GM21786 (cell line): ENCODE measurements at regions not wholly inside any gene's neighbourhood (a gene's known extent, or its start where the extent isn't known, plus 50 kb on each side); places are given as distances from the start of the nearest gene placed in this dataset.

Experiments used
- ATAC-seq: cut with Tn5 transposase; IDR thresholded peaks from one replicate; pipeline ENCODE4 v1.9.1; 2021; ENCODE audit not compliant: unreplicated experiment

DNA sequence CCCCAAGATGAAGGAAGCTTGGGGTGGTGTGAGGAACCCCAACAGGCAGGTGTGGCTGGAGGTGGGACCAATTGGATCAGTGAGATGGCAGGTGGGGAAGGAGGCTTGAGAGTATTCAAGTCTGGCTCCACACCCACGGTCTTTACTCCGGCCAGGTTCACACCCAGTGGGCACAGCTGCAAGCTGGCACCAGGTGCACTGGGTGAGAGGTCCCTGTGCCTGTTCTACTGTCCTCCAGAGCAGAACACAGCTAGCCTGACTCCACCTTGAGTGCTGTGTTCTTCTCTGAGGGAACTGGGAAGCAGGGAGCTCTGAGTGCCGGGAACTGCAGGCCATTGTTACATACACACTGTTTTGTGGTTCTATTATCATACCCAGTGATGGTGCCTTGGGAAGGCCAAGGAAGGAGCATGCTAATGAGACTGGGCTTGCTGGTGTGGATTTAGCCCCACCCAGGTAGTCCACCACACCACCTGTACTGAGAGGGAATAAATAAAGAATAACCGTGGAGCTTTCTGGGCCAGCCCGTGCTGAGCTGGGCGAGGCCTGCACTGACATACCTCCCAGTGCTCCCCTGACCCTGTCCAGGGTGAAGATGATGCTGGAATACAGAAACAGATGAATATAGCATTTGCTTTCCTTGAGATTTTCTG is 93.4 kb downstream of the ABHD5 start:
- no peak for ATAC-seq

GRCh38 chr3:43784640-43785011 is 93.9 kb downstream of the ABHD5 start:
- no peak for ATAC-seq

- ATAC-seq = no peak
Measured at GRCh38 chr3:43785551-43785950, 94.8 kb downstream of the ABHD5 start.

DNA sequence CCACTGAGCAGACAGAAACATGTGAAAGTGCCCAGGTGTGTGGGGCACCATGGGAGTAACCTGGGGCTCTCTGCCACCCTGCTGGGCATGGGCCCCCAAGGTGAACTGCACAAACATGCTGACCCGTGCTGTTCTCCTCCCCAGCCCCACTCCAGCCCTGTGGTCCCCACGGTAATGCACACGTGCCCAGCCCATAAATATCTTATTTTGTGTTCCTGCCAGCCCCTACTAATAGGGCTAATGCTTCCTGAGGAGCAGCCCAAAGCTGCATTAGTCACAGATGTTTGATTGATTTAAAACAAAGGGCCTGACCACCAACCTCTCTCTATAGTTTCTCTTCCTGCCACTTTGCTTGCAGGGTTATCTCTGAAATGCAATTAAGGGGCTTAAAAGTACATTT is 95.4 kb downstream of the ABHD5 start:
- no peak for ATAC-seq

DNA sequence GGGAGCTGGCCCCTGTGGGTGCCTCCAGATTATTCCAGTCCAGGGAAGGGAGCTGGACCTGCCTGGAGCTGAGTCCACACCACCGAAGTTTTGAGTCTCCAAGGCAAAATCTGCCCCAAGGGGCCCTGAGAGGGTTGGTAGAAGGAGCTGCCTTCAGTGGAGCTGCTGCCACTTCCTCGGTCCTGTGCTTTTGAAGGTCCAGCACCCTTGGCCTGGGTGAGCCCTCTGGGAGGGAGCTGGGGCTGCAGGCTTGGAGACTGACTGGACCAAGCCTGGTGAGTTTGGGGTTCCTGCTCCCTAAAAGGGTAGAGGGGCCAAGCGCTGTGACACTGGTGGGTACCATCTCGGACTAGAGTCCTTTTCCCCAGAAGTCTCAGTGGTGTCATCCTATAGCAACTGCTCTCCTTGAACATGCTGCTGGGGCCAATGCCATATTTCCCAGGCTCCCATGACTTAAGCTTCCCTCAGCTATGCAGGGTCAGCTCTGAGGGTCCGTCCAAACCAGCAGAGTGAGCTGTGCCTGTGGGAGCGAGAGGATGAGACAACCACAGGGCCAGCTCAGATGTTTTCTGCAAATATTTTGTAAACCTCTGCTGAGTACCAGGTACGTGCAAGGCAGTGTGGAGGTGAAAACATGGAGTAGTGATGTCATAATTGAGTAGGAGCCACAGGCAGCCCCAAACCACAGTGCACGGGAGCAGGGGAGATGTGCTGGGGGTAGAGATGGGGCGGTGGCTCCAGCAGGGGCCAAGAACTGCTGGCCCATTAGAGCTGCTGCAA is 96.0 kb downstream of the ABHD5 start:
- no peak for ATAC-seq

DNA sequence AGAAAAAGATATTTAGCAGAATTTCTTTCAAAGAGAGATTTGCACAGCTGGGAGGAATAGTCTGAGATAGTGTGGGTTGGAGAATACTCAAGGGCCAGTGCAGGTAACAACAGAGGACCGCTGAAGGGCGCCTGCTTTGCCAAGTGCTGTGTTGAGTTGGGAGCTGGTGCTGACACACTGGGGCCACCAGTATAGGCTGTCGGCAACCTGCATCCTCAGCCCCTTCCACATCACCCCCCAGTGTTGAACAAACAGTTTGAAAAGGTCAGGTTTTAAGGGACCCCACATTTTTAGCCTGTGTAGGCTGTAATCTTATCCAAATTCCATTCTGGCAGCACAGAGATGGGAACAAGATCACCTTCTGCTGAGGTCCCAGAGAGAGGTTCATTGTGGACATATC is 96.6 kb downstream of the ABHD5 start:
- ATAC-seq = no peak

DNA sequence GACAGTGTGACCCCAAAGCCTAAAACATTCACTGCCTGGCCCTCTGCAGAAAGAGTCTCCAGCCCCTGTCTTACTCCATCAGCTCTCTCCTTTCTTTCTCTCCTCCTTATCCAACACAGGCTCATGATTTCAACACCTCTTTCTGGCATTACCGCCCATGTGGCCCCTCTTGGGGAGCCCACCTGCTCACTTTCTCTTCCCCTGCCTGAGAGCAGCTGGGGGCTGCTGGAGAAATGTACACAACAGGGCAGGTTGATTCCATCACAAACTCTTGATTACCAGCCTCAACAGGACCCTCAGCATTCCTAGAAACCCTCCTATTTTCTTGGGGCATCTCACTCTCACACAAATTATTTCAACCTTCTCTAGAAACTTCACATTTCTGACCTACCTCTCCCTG is 98.3 kb downstream of the ABHD5 start:
- no peak for ATAC-seq

DNA sequence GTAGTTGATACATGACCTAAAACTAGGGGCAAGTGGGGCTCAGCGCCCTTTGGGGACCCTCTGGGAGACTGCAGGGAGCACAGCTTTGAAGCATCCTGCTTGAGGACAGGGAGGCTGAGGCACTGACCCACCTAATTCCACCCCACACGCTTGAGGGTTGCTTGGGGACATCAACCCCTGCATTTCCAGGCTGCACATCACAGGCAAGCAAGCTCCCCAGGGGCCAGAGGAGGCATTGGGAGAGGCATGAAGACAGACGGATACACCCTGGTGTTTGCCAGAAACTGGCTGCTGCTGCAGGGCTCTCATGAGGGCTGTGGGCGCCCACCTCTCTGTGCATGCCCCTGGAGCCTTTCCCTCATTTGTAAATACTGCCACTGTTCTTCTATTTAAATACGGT is 99.3 kb downstream of the ABHD5 start:
- ATAC-seq = no peak

DNA sequence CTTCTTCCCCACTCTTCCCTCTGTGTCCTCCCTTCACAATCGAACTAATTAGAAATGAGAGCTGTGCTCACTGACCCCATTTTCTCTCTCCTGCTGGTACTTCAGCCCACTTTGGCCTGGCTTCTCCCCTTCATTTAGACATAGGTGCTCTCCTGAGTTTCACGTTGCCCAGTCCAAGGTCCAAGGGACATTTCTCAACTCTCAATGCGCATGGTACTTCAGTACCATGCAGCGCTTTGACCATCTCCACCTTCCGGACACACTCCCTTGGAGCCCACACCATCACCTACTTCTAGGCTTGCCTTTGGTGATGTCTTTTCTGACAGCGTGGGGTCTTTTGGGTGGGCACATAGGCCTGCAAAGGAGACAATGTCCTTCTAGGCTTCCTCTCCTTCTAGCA is 99.7 kb downstream of the ABHD5 start:
- no peak for ATAC-seq

- no peak for ATAC-seq
Measured at GRCh38 chr3:43791246-43791645, 100.5 kb downstream of the ABHD5 start.

GRCh38 chr3:43792904-43793303 is 102.2 kb downstream of the ABHD5 start:
- no peak for ATAC-seq

GRCh38 chr3:43793648-43794372 is 103.1 kb downstream of the ABHD5 start:
- no peak for ATAC-seq

DNA sequence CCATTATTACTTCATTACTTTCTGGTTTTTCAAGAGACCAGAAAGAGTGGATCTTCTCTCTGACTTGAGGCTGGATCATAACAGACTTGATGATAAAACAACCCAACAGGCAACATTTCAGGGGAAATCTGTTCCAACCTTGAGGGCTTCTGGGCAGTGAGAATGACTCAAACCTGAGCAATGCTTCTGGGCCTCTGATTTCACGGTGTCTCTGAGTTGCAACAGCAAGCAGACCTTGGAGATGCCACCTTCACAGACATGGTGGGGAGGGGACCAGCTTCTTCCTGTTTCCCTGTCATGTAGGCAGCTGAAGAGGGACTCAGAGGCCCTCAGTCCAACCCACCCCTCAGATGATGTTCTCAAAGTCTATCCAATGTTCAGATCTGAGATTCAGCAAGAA is 104.0 kb downstream of the ABHD5 start:
- ATAC-seq = no peak

GRCh38 chr3:43795491-43795890 is 104.8 kb downstream of the ABHD5 start:
- no peak for ATAC-seq

GRCh38 chr3:43796041-43796596 is 105.4 kb downstream of the ABHD5 start:
- ATAC-seq = no peak

- no peak for ATAC-seq
Measured at GRCh38 chr3:43797794-43798193, 107.1 kb downstream of the ABHD5 start.

- ATAC-seq = no peak
Measured at GRCh38 chr3:43810797-43811196, 120.1 kb downstream of the ABHD5 start.

- ATAC-seq = no peak
Measured at GRCh38 chr3:43814461-43814860, 123.7 kb downstream of the ABHD5 start.

DNA sequence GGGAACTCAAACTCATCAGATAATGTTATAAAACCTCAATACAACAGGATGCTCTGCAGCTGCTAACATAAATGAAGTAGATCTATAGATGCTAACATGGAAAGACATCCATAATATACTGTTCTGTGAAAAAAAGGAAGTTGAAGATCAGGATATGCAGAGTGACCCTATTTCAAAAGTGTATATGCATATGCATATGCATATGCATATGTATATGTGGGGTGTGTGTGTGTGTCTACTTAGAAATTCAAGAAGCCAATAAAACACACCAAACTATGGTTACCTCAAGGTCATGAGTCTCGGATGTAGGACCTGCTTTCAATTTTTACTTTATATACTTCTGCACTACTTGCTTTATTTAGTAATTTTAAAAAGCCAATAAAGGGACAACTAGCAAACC is 125.6 kb downstream of the ABHD5 start:
- no peak for ATAC-seq

GRCh38 chr3:43817064-43817463 is 126.3 kb downstream of the ABHD5 start:
- ATAC-seq = no peak

DNA sequence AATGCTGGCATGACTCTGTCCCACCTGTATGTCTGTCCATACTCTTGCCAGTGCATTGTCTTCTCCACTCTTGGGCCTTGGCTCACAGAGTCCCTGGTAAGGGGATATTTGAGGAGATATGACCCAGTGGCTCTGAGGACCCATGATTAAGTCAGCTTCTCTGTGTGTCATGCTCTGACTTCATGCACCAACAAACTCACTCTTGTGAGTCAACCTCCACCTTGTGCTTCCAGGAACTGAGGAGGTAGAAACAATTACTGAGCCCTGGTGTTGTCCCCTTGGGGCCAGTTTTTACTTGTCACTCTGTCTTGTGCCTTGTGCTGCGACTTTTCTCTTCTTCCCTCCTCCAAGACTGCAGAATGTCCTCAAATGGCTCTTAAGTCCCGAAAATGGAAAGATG is 127.1 kb downstream of the ABHD5 start:
- ATAC-seq = no peak

- ATAC-seq = no peak
Measured at GRCh38 chr3:43818229-43818628, 127.5 kb downstream of the ABHD5 start.
